ENCODE measurements at regions not wholly inside any gene's neighbourhood (a gene's known extent, or its start where the extent isn't known, plus 50 kb on each side); places are given as distances from the start of the nearest gene placed in this dataset.
"Not testable (repeated sequence)": the region's sequence is repeated elsewhere in the genome, so short reads cannot be mapped to it uniquely, and the experiment has no call there.

- H3K36me3 ChIP-seq; H3K4me3 ChIP-seq; intact Hi-C loops (cut with DNase I); H3K27me3 ChIP-seq; H3K27ac ChIP-seq; DNase-seq; H3K4me1 ChIP-seq; H3K9me3 ChIP-seq: not testable (repeated sequence)
- WGBS, 2 donors: 92 to 94% methylated on average over 15 of the region's 15 CpGs
Measured at GRCh38 chr6:158886346-158886977, 67.3 kb upstream of the EZR start.

- H3K4me3 ChIP-seq; H3K27me3 ChIP-seq; H3K4me1 ChIP-seq; H3K9me3 ChIP-seq; intact Hi-C loops (cut with DNase I); DNase-seq; H3K27ac ChIP-seq; H3K36me3 ChIP-seq: not testable (repeated sequence)
- 84 to 89% methylated on average over 3 of the region's 3 CpGs for WGBS, 2 donors
Measured at GRCh38 chr6:158881884-158882283, 62.7 kb upstream of the EZR start.

- H3K9me3 ChIP-seq; H3K4me1 ChIP-seq; H3K27ac ChIP-seq; DNase-seq; intact Hi-C loops (cut with DNase I); H3K27me3 ChIP-seq; H3K4me3 ChIP-seq; H3K36me3 ChIP-seq: not testable (repeated sequence)
- 81 to 95% methylated on average over 1 of the region's 1 CpG for WGBS, 2 donors
Measured at GRCh38 chr6:158881276-158881675, 62.1 kb upstream of the EZR start.

DNA sequence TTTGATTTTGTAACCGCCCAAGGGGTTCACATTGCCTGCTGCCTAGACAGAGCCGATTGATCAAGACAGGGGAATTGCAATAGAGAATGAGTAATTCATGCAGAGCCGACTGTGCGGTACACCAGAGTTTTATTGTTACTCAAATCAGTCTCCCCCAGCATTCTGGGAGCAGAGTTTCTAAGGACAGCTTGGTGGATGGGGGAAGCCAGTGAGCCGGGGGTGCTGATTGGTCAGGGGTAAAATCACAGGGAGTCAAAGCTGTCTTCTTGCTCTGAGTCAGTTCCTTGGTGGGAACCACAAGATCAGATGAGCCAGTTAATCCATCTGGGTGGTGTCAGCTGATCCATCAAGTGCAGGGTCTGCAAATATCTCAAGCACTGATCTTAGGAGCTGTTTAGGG is 60.0 kb upstream of the EZR start:
- Histone ChIP-seq H3K27me3 (no peaks in the 10 kb centered on the region), H3K4me3 (no peak overlapping the region), H3K9me3 (peaks cover 0 to 3% (median 0%) of the 10 kb centered on the region in 4 donors), H3K4me1 (no peaks in the 10 kb centered on the region), H3K36me3 (no peaks in the 10 kb centered on the region), H3K27ac (no peak overlapping the region)
- no peak for TF ChIP-seq CTCF (IDR thresholded peaks at IDR 0.05)
- TF ChIP-seq EP300 (IDR thresholded peaks at IDR 0.05): no peak
- TF ChIP-seq POLR2A (IDR thresholded peaks at IDR 0.05): no peak
- TF ChIP-seq POLR2AphosphoS5 (IDR thresholded peaks at IDR 0.05): no peak
- no peak for DNase-seq
- intact Hi-C loops (cut with DNase I): no loop called here
- 87 to 93% methylated on average over 5 of the region's 5 CpGs for WGBS, 2 donors

GRCh38 chr6:158877716-158878115 is 58.5 kb upstream of the EZR start:
- no peak for DNase-seq
- no peak for TF ChIP-seq POLR2AphosphoS5 (IDR thresholded peaks at IDR 0.05)
- no peak for TF ChIP-seq POLR2A (IDR thresholded peaks at IDR 0.05)
- no peak for TF ChIP-seq CTCF (IDR thresholded peaks at IDR 0.05)
- TF ChIP-seq EP300 (IDR thresholded peaks at IDR 0.05): no peak
- peaks cover 0 to 3% (median 0%) of the 10 kb centered on the region in 4 donors for H3K9me3 ChIP-seq
- no peaks in the 10 kb centered on the region for H3K4me1 ChIP-seq
- no peaks in the 10 kb centered on the region for H3K27me3 ChIP-seq
- no peak overlapping the region for H3K27ac ChIP-seq
- intact Hi-C loops (cut with DNase I): no loop called here
- H3K4me3 ChIP-seq: no peak overlapping the region
- H3K36me3 ChIP-seq: no peaks in the 10 kb centered on the region
- WGBS, 2 donors: 91 to 100% methylated on average over 1 of the region's 1 CpG

DNA sequence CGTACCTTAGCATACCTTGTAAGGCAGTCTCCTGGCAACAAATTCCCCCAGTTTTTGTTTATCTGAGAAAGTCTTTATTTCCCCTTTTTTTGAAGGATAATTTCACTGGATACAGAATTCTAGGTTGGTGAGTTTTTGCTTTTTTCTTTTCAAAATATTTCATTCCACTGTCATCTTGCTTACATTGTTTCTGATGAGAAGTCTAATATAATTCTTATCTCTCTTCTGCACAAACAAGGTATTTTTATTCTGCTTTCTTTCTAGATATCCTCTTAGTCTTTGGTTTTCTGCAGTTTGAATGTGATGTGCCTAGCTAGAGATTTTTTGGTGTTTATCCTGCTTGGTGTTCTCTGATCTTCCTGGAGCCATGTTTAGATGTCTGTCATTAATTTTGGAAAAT is 57.7 kb upstream of the EZR start:
- Histone ChIP-seq H3K36me3 (no peaks in the 10 kb centered on the region), H3K4me1 (no peaks in the 10 kb centered on the region), H3K4me3 (no peak overlapping the region), H3K9me3 (peaks cover 0 to 3% (median 0%) of the 10 kb centered on the region in 4 donors), H3K27me3 (no peaks in the 10 kb centered on the region), H3K27ac (no peak overlapping the region)
- TF ChIP-seq EP300 (IDR thresholded peaks at IDR 0.05): no peak
- no peak for TF ChIP-seq POLR2A (IDR thresholded peaks at IDR 0.05)
- no peak for DNase-seq
- 87 to 96% methylated on average over 1 of the region's 1 CpG for WGBS, 2 donors
- intact Hi-C loops (cut with DNase I): no loop called here

DNA sequence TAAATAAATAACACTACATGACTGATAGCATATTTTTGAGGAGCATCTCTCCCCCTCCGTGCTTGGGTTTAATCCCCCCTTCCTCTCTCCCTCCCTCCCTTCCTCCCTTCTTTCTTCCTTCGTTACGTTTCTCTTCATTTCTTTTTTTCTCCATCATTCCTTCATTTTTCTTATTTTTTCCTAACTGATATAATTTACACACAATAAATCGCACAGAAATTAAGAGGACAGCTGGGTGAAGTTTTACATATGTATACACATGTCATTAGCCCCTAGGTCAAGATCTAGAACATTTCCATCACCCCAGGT is 51.4 kb upstream of the EZR start:
- Histone ChIP-seq H3K4me3 (no peak overlapping the region), H3K4me1 (peaks cover 0 to 15% (median 2%) of the 10 kb centered on the region in 4 donors), H3K36me3 (no peaks in the 10 kb centered on the region), H3K27me3 (no peaks in the 10 kb centered on the region), H3K9me3 (no peaks in the 10 kb centered on the region), H3K27ac (peak overlapping the region in 2 of 4 donors; percentile 81 to 84)
- 93 to 95% methylated on average over 4 of the region's 4 CpGs for WGBS, 2 donors
- intact Hi-C loops (cut with DNase I): no loop called here
- no peak for TF ChIP-seq POLR2A (IDR thresholded peaks at IDR 0.05)
- TF ChIP-seq POLR2AphosphoS5 (IDR thresholded peaks at IDR 0.05): no peak
- TF ChIP-seq CTCF (IDR thresholded peaks at IDR 0.05): no peak
- TF ChIP-seq EP300 (IDR thresholded peaks at IDR 0.05): no peak
- DNase-seq: no peak
